Ecto neural progenitor cell (in vitro differentiated cells): ENCODE measurements at regions not wholly inside any gene's neighbourhood (a gene's known extent, or its start where the extent isn't known, plus 50 kb on each side); places are given as distances from the start of the nearest gene placed in this dataset.
"Not testable (repeated sequence)": the region's sequence is repeated elsewhere in the genome, so short reads cannot be mapped to it uniquely, and the experiment has no call there.

Experiments
- DNase-seq: peaks from one replicate; pipeline ENCODE4 v3.0.0-alpha.2; 2018; ENCODE audit warnings: low spot score

DNA sequence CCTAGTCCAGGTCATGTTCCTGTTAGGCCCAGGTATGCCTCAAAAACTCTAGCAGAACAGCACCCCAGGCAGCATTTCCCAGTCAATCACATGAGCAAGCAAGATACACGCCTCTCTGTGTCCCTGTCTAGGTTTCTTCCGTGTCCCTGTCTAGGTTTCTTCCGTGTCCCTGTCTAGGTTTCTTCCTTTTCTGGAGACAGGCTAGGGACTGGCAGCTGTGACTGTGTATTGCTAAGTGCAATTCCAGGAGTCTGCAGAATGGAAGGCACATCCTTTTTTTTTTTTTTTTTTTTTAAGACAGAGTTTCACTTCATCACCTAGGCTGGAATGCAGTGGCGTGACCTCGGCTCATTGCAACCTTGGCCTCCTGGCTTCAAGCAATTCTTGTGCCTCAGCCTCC is 77.6 kb downstream of the SETD4 start:
- no peak for DNase-seq

DNA sequence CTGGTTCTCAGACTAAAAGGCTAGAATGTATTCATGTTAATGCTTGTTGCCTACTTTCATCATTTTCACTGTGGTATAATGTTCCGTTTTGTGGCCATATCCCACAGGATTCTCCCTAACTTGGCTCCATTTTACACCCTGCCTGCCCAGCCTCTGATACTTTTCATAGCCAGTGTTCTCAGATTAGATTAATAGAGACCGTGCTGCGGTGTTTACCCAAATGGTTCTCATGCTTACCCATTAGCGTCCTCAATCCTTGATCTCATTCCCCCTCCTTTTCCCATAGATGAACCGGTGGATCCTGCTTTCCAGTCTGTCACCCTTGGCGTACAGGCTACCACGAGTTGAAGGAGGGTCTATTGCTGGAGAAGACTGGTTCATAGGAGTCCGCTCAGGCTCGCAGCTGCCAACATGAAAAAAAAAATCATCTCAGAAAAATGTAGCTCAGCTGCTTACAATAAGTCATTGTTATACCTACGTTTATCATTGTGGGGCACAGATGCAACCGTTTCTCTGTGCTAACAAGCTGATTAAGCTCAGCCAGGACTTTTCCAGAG is 78.7 kb downstream of the SETD4 start:
- DNase-seq, result no peak

DNA sequence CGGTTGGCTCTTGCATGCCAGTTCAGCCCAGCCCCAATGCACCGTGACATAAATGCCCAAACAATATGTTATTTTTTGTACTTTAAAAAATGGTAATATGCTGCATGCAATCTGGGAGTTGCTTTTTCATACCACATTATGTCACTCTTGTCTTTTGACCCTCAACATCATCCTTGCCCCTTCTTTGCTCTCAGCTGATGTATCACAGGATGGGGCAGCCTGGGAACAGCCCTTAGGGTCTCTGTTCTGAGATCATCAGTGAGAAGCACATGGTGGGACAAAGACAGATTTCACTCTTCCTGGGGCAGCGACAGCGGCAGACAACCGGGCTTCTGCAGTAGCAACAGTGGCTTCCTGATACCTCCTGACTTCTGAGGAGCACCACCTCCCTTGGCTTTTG is 79.5 kb downstream of the SETD4 start:
- DNase-seq, result no peak

DNA sequence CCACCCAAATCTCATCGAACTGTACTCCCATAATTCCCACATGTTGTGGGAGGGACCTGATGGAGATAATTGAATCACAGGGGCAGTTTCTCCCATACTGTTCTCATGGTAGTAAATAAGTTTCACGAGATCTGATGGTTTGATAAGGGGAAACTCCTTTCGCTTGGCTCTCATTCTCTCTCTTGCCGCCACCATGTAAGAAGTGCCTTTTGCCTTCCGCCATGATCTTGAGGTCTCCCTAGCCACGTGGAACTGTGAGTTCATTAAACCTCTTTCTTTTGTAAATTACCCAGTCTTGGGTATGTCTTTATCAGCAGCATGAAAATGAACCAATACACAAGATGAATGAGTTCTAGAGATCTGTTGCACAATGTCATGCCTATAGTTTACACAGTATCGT is 82.5 kb downstream of the SETD4 start:
- DNase-seq, result not testable (repeated sequence)

DNA sequence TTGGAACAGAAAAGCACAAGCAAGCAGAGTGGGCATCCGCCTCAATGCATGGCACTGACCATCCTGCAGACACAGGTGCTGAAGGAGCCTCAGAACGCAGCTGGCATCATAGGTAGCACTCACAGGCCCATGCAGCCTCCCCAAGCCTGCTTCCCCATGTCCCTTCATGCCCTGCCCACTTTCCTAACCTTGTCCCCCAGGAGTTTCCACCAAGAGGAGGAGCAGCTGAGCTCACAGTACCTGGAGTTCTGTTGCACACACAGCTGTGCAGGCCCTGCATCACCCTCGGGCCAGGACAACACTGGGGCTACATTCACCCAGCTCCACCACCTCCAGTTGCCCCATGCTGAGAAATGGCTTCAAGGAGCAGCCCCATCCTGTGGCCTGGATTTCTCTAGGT is 83.4 kb downstream of the SETD4 start:
- DNase-seq, result no peak

DNA sequence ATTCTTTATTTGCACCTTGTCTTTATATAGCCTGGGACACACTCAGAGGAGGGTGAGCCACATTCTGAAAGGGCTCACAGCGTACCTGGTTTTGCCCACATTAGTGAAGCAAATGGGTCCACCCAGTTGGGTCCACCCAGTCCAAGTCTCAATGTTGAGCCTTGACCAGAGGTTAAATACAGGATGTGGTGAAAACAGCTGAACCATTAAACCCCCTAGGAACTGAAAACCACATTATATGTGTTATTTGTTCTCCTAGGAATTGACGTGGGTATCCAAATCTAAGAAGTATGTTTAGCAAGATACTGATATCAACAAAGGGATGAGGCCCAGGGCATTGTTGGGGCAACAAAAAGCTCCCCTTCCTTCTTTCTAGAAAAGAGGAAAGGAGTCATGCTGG is 83.8 kb downstream of the SETD4 start:
- DNase-seq, result no peak

DNA sequence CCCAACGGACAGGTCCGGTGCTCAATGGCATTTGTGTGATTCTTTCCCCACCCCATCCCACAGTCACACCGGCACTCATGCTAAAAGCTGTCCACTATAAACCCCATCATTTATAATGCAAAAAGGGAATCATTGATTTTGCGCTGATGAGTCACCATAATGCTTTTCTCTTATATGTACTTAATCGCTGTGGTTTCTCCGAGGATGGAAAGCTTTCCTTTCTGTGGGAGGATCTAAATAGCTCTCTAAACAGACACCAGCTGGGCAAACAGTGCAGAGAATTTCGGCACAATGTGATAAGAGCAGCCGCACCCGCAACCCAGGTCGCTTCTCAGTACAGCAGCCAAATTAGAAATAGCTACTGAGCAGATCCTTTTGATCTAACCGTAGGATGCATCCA is 85.6 kb downstream of the SETD4 start:
- DNase-seq, result no peak

DNA sequence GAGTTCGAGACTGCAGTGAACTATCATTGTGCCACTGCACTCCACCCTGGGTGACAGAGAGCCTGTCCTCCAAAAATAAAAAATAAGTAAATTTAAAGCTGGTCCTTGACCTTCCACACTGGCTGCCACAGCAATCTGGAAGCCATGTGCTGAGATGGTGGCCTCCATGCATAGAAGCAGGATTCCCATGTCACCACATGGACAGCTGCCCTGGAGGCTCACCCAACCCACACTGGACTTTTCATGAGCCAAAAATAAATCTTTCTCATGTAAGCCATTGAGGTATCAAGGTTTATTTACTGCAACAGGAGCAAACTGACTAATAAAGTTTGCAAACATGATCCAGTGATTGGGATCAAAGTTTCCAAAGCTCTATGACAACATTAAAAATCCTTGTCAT is 88.5 kb downstream of the SETD4 start:
- no peak for DNase-seq

DNA sequence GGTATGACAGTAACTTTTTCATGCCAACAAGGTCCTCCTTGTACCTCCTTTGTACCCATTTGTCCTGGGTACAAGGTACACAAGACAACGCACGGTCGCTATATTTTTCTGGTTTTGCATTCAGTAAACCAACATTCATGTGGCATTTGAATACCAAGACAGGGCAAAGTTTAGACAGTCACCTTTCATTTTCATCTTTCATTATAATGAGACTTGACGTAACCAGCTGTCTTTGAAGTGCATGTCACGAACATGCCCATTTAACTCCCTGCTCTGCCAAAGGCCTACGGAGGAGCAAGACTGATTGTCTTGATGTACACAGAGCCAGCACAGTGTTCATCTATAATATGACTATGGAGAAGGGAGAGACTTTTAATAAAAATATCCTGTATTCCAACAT is 91.0 kb downstream of the SETD4 start:
- DNase-seq, result no peak

DNA sequence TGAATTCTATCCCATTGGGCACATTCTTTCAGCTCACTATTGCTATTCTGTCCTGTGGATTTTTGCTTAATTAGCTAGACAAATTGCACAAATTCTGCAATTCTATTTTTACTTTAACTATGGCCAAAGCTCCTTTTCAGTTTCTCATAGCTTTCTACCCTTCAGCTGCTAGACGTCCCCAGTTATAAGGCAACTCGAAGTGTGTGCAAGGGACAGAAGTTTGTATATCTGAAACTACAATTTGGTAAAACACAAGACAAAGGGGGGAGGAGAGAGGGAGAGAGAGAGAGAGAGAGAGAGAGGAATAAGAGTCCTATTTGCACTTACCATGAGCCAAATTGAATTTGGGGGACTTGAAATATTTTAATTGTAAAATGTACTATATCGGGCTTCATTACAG is 91.8 kb downstream of the SETD4 start:
- DNase-seq, result no peak

DNA sequence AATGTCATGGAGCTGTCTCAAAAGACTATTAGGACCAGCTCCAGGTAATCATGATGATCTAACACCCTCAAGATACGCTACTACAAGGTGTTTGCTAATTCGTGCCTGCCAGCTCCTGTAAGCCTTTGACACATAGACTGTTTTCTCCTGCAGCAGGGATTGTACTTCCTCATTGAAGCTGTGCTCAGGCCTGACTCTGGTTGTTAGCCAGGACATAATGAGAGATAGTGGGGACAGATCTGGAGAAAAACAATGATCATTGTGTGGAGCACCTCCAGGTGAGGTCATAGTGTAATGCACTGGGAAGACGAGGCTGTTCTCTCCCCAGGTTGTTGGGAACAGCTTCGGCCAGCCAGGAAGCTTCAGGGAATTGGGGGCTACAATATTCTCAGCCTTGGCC is 94.6 kb downstream of the SETD4 start:
- no peak for DNase-seq

DNA sequence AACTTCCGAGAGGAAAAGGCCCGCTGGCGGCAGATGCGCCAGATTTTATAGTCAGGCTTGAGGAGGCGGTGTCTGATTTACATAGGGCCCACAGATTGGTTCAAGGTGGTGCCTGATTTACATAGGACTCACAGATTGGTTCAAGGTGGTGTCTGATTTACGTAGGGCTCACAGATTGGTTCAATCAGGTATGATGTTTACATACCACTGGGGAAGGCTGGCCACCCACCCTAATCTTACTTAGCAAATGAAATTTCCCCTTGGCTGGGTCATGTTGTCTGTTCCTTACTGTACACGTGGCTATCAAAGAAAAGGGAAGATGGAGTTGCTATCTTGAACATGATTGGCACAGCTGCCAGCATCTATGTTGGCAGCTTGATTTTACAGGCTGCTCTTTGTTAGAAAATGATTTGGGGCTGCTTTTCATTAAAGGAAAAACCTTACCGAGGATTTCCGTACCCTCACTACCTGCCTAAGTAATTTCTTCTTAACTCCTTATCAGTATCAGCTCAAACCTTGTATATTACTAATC is 96.3 kb downstream of the SETD4 start:
- DNase-seq, result no peak

DNA sequence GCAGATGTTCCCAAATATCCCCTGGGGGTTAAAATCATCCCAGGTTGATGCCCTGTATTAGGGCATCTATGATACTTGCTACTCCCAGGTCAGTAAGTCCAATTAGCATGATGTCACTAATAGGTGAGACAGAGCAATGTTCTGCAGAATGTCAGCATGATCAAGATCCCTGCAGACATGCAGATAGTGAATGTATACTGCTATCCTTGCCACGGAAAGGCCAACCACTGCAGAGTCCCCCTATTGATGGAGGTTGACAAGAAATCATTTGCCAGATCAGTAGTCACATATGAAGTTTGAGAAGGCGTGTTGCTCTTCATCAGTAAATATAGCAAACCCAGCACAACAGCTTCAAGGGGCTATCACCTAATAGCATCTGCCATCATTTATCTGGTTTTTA is 97.4 kb downstream of the SETD4 start:
- no peak for DNase-seq

DNA sequence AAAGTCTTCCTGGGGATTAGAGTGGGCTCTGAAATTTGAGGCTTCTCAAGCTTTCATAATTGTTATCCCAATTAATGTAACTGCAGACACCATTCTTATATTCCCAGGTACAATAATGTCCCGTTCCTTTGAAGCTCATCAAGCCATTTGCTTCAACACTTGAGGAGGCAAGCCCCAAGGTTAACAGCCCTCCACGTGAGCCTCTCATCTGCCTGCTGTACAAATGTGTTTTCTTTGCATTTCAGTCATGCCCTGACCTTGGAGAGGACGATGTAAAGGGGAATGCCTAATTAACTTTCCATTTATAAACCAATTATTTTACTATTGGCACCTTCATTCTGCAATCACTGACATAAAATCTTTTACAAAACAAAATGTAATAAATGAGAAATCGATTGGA is 106.3 kb downstream of the SETD4 start:
- no peak for DNase-seq

DNA sequence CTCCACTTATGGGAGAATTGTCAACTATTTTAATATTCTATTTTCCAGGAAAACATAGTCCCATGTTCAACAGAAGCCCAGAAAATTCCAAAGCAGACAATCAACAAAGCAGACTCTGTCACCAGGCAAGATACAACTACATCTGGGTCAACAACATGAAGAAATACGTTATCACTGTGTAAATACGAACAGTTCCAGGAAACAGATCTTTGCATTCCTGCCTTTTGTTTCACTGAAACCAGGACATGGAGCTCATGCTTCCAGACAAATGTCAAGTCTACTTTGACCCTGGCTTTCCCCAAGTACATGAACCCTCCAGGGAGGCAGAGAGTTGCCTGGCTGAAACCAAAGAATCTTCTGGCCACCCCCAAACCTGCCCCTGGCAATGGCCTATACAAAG is 106.7 kb downstream of the SETD4 start:
- no peak for DNase-seq

DNA sequence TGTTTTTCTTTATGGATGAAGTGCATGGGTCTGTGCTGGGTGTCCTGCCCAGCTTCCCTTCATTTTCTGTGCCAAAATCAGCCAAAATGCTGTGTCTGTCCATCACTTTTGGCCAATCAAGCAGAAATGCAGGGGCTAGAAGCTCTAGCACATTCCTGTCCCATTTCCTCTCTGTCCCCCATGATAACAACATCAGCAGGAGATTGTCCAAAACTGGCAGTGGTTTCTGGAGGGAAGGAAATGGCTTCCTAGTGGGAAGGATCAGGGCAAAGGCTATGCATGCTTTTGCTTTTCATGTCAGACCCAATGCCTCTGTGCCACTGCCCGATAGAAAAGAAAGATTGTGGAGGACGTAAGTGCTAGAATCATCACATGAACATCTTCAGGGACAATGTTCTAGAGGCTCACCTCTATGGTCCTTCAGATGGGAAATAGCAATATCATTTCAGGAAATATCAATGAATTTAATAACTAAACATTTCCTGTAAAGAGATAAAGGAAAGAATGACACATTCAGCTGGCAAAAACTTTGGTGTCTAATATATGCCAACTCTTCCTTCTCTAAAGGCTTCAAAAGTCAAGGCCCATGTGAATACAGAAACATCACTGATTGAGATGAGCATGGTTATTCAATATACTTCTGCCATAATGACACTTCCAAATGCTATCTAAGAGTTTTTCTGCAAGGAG is 107.5 kb downstream of the SETD4 start:
- no peak for DNase-seq

DNA sequence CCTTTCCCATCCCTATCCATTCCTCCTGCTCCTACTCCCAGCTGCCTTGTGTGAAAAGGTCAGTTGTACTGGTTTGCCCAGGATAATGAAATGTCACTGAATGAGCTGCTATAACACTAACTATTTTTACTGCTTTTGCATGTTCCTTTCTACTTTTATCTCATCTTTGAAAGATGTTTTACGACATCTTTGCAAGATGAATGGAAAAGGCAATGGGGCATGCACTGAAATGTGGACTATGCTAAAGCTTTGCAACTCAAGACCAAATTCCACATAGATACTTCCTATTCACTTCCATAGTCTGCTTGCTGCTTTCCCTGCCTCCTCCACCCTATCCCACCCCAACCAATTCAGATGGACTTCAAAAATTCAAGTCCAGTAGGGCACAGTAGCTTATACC is 111.3 kb downstream of the SETD4 start:
- DNase-seq, result peak; percentile 5

DNA sequence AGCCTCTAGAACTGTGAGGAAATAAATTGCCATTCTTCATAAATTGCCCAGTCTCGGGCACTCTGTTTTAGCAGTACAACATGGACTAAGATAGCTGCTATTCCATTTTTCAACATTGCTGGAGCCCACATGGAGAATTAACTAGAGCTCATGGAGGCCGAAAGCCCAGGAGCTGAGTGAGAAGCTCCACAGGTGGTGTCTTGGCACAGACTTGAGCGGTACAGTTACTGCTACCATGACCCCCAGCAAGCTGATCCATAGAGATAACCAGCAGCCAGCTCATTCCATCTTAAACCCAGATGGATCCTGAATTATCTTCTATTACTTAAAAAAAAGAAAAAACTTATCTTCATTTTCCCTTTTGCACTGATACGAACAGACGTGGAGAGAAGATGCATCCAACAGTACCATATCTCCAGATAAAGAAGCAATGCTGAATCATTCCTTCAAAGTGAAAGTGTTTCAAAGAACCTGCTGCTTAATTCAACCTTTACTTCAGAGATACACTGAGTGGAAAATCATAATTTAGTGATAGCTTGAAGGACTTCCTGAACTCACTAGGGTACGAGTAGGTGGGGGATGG is 115.1 kb downstream of the SETD4 start:
- no peak for DNase-seq

DNA sequence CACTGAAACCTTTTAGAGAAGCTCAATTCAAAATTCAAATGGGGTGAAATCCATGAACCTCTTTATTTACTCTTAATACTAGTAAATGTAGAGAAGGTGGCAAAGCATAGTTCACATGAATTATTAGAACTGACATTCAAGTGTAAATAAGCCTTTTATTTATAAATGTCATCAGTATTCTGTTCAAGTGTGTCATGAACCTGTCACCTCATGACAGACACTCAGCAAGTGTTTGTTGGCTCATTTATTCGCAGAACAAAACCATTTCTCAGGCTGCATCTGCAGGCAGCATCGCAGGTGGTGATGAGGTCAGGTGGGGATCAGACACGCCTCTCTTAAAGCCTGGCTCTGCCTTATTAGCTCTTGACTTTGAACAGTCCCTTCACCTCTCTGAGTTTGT is 116.6 kb downstream of the SETD4 start:
- DNase-seq, result no peak

DNA sequence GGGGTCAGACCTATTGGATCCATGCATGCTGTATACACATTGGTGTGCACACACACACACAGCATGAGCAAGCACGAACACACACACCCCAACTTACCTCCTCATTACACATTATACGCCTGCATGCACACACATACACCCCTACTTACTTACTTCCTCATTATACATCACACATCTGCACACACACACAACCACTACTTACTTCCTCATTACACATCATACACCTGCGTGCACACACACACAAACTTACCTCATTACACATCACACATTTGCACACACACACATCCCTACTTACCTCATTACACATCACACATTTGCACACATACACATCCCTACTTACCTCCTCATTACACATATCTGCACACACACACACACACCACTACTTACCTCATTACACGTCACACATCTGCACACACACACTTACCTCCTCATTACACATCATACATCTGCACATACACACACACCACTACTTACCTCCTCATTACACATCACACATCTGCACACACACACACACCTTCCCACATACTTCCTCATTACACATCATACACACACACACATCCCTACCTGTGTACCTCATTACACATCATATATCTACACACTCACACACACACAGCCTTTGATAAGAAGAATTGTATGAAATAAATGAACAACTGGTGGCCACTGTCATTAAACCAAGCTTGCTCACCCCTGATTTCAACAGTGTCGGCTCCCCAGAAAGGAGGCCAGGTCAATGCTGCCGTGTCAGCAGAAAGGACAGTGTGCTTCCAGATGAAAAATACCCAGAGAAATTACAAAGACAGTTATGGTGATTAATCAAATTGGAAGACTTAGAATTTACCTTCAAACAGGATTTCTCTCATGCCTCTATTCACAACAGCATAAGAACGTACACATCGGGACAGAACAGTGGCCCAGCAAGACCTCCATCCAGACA is 117.8 kb downstream of the SETD4 start:
- DNase-seq, result no peak

DNA sequence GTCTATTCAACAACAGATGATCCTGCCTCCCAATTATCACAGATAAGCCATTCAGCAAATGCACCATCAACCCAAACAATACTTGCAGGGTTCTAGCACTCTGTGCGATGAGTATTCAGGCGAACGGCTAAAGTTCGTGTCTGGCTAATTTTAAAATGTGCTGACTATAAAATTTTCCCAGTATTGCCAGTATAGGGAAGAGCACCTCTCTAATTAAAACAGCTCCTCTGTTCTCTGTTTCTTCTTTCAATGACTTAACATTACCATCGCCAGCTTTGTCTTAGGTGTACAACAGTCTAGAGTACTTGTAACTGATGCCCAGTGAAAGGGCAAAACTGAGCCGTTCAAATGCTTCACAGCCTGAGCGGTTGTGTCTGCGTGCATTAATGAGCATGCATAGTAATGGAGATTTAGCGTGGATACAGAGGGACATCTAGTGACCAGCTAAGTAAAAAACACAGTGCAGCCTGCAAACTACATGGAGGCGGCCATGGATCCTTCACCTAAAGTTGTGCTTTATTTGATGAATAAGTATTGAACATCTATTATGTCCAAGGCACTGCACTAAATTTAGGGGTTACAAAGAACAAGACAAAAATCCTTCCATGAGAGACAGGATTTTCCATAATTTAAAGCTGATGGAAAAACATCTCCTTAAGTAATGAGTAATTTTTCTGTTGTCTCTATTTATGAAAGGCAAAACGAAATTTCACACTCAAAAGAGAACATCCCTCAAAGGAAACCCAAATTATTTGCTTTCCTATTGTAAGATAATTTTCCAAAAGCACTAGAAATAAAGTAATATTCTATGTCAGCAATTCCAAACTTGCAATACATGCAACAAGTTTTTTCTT is 120.0 kb downstream of the SETD4 start:
- peak; percentile 54 for DNase-seq

DNA sequence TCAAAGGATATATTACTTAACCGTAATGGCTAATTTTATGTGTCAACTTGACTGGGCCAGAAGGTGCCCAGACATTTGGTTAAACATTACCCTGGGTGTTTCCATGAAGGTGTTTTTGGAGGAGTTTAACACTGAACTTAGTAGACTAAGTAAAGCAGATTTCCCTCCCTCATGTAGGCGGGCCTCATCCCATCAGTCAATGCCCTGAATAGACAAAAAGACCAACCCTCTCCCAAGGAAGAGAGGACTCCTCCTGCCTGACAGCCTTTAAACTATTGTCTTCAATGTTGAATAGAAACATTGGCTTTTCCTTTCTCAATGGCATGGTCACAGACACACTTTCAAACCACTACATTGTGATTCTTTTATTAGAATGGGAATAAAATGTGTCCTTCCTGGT is 121.9 kb downstream of the SETD4 start:
- DNase-seq, result peak; percentile 9
